CD1c-positive myeloid dendritic cell (primary cell): ENCODE measurements at regions not wholly inside any gene's neighbourhood (a gene's known extent, or its start where the extent isn't known, plus 50 kb on each side); places are given as distances from the start of the nearest gene placed in this dataset.
"Not testable (repeated sequence)": the region's sequence is repeated elsewhere in the genome, so short reads cannot be mapped to it uniquely, and the experiment has no call there.

ENCODE experiments used
- DNase-seq: peaks from one replicate; pipeline ENCODE4 v3.0.0-alpha.2; 2016; ENCODE audit errors: extremely low spot score

DNA sequence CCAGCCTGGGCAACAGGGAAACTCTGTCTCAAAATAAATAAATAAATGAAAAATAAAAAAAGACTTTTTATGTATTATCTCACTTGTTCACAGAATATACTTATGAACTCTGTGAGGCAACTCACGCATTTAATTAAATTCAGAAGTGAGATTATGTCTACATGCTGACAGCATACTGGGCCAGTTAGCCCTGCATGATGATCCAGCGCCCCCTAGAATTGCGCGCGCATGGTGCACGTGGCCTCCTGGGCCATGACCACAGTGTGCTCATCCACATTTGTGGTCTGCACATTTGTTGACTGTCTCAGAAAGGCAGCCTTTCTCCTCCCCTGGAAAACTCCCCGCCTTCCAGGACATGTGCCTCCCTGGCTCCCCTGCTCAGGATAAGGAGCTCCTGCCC is 64.8 kb upstream of the METTL9 start:
- not testable (repeated sequence) for DNase-seq

DNA sequence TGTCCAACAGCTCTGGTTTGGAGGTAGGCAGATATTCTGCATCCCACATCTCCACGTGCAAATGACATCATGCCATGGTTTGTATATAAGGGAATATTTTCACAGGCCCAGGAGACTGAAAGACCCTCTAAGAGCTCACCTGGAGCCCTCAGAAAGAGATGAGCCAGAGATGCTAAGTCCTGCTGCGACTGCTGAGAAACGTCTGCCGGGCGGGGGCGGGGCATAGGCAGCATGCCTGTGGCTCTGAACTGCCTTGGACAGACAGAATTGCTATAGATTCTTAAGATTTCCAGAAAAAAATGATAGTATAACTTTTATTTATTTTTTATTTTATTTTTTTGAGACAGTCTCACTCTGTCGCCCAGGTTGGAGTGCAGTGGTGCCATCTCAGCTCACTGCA is 64.2 kb upstream of the METTL9 start:
- DNase-seq, result not testable (repeated sequence)

DNA sequence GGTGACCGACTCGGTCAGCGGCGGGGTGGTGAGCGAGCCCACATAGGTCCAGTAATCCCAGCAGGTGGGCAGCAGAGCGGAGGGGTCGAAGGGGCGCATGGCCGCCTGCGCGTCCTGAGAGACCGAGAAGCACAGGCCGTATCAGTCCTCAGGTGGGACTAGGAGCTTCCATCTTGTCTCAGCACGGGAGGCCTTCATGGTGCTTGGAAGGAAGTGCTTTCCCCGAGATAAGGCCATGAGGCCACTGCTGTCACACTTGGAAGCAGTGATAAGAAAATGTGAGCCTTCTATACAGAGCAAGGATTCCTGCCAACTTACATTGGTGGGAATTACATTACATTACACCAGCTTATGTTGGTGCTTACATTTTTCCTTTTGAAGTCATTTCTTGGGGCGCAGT is 62.6 kb upstream of the METTL9 start:
- DNase-seq, result not testable (repeated sequence)

DNA sequence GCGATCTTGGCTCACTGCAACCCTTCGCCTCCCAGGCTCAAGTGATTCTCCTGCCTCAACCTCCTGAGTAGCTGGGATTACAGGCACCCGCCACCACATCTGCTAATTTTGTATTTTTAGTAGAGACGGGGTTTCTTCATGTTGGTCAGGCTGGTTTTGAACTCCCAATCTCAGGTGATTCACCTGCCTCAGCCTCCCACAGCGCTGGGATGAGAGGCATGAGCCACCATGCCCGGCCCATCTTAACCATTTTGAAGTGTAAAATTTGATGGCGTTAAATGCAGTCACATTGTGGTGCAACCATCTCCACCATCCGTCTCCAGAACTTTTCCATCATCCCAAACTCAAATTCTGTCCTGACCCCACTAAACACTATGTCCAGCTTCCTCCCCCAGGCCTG is 61.8 kb upstream of the METTL9 start:
- not testable (repeated sequence) for DNase-seq

DNA sequence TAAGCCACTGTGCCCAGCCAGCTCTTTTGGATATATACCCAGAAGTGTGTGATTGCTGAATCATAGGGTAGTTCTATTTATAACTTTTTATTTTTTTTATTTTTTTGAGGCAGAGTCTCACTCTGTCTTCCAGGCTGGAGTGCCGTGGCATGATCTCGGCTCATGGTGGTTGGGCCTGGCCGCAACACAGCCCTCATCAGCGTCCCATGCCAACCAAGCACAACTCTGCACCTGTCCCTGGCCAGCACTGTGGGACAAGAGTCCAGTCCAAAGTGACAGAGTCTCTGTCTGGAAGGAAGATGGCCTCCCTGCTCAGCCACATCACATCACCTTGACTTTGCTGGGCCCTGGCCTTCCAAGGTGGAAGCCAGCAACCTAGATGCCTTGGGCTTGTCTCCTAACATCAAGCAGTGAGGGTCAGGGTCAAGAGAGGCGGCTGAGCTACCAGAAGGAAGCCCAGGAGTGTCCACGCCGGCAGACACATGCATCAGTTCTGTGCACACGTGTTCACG is 60.2 kb upstream of the METTL9 start:
- not testable (repeated sequence) for DNase-seq

DNA sequence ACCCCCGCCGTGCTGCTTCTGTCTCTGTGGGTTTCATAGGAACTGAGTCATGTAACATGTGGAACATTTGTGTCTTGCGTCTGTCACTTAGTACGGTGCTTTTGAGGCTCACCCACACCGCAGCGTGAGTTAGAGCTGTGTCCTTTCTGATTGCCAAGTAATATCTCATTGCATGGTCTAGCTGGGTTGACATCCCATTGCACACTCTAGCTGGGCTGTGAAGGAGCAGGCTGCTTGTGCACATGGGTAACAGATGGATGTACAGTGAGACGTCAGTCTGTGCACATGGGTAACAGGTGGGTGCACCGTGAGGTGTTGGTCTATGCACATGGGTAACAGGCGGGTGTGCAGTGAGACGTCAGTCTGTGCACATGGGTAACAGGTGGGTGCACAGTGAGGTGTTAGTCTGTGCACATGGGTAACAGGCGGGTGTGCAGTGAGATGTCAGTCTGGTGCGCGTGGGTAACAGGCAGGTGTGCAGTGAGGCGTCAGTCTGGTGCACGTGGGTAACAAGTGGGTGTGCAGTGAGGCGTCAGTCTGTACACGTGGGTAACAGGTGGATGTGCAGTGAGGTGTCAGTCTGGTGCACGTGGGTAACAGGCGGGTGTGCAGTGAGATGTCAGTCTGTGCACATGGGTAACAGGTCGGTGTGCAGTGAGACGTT is 58.5 kb upstream of the METTL9 start:
- DNase-seq, result peak; percentile 76

DNA sequence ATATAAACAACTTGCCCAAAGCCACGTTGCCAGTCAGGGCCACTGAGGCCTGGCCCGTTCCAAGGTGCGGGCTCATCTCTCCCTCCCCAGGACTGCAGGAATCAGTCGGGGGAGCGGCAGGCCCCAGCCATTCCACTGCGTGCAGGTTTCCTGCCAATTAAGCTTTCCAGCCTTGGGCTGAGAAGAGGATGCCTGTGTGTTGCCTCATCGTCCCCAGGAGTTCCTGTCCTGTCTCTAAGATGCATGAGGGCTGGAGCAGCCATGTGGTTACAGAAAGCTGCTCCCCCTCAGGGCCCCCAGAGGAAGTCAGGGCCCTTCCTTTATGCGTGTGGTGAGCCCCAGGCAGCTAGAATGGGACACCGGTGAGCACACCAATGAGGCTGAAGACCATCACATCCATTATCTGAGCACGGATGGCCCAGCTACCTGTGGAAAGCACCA is 57.7 kb upstream of the METTL9 start:
- DNase-seq, result not testable (repeated sequence)

DNA sequence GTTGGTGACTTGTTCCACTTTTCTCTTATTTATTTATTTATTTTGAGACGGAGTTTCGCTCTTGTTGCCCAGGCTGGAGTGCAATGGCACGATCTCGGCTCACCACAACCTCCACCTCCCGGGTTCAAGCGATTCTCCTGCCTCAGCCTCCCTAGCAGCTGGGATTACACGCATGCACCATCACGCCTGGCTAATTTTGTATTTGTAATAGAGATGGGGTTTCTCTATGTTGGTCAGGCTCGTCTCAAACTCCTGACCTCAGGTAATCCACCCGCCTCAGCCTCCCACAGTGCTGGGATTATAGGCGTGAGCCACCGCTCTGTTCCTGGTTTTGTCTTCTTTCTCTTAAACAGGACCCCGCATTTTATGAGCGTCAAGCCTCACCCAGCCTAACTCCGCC is 57.3 kb upstream of the METTL9 start:
- DNase-seq, result not testable (repeated sequence)

DNA sequence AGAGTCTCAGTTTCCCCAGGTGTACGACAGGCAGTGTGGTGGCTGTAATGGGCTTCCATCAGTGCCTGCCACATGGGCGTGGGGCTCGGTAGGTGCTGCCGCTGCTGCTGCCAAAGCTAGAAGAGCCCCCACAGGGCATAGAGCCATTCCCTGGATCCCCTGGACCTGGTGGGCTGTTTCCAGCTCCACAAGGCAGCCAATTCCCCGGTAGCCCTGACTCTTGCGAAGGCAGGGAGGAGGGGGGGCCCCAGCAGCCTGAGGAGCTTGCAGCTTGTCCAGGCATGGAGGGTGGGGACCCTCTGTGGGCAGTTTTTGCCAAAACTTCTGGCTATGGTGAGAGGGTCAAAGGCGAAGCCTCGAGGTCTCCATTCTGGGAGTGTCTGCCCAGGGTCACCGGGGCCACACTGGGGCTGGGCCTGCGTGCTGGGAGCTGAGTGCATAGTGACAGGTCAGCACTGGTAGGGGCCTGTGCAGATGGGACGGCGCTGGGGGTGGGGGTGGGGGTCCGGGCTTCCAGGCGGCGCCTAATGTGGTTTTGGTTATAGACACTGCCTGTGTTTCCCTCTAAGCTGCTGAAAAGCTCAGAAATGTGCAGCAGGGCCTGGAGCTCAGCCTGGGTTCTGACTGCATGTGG is 56.8 kb upstream of the METTL9 start:
- DNase-seq, result not testable (repeated sequence)

DNA sequence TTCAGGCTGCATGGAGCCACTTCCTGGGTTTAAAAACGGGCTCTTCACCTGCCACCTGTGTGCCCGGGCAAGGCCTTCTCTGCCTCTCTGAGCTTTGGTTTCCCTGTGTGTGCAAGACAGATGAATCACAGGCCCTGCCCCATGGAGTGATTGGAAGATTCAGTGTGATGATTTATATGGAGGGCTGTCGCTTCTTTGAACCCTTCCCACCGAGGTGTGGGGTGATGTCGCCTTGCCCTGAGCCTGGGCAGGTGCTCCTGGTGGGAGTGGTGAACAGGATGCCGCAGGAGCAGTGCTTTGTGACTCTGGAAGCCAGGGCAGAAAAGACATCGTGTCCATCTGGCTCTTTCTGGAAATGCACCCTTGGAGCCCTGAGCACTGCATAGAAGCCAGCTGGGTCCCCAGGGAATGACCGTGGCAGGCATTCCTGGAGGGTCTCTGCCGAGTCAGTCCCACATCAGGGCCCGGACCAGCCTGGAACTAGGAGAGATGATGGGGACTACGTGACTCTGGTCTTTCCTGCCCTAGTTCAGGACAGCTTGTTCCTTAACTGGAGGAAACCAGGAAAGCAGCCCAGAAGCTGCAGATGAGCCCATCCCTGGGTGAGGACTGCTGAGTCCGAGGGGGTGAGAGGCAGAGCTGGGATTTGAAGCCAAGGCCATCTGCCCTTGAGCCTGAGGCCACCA is 56.1 kb upstream of the METTL9 start:
- not testable (repeated sequence) for DNase-seq

DNA sequence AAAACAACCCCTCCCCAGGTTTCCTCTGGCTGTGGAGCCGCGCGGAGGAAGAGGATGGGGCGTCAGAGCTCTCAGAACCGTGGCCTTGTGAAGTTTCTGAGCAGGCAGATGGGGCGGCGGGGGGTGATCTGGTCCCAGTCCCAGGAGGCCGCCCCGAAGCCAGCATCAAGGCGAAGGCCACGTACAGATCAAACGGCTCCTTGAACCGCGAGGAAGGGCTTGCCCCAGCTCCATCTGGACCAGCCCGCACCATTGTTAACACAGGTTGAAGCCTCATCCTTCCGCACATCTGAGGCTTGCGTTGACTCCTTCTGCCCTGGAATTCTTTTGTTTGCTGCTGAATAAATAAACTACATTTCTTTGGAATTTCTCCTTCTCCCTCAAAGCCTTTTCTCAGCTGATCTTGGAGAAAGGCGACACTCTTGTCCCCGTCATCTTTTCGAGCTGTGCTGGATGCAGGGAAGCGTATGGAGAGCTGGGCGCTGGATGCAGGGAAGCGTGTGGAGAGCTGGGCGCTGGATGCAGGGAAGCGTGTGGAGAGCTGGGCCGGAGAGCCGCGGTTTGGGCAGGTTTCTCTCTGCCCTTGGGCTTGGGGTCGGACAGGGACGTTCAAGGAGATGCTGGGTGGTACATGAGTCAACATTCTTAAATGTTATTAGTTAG is 53.6 kb upstream of the METTL9 start:
- DNase-seq, result not testable (repeated sequence)

DNA sequence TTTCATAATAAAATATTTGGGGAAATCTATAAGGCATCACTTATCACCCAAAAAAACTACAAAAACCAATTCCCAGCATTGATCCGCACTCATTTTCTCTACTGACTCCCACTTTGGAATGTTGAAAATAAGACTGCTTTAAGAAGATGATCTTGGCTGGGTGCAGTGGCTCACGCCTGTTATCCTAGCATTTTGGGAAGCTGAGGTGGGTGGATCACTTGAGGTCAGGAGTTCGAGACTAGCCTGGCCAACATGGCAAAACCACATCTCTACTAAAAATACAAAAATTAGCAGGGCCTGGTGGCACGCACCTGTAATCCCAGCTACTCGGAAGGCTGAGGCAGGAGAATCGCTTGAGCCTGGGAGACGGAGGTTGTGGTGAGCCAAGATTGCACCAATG is 50.0 kb upstream of the METTL9 start:
- not testable (repeated sequence) for DNase-seq
